GM12878 (cell line): ENCODE measurements at regions not wholly inside any gene's neighbourhood (a gene's known extent, or its start where the extent isn't known, plus 50 kb on each side); places are given as distances from the start of the nearest gene placed in this dataset.

ENCODE experiments used
- ATAC-seq: fragments of 200-7000 bp; cut with Tn5 transposase; 3 replicates; pipeline ENCODE4 v1.9.1; 2020; ENCODE audit warnings: mild to moderate bottlenecking, moderate library complexity
- BruUV-seq: library from RNA; stranded (reverse); fragments of 400-500 nt; replicated peaks from 2 replicates; lab custom pipeline; 2021; lab: Mats Ljungman, UMichigan
- CTCF ChIA-PET: fragments of 300-600 bp; sonication (Branson Sonifier 250); formaldehyde crosslinking; extraction: SDS; loops from one replicate; lab custom pipeline; 2021; ENCODE audit warnings: inconsistent platforms; lab: Yijun Ruan, JAX
- POLR2A ChIA-PET: fragments of 350-600 bp; formaldehyde crosslinking; extraction: SDS; loops from one replicate; lab custom pipeline; 2021; ENCODE audit warnings: inconsistent platforms; lab: Charles Lee
- RAD21 ChIA-PET: fragments of 300-600 bp; sonication (Branson Sonifier 250); formaldehyde crosslinking; loops from one replicate; lab custom pipeline; 2023; ENCODE audit warnings: antibody characterized with exemption; ENCODE audit not compliant: unreplicated experiment; lab: Charles Lee
- SMC1A ChIA-PET: fragments of 300-600 bp; sonication (Branson Sonifier 250); formaldehyde crosslinking; loops from one replicate; lab custom pipeline; 2023; ENCODE audit not compliant: unreplicated experiment, uncharacterized antibody; lab: Charles Lee
- DNase-seq: peaks from one replicate; pipeline ENCODE4 v3.0.0-alpha.2; 2011; ENCODE audit warnings: low read depth, low spot score
- FAIRE-seq: peaks from 3 replicates; lab custom pipeline; 2011; peaks lifted over from hg19 to GRCh38; lab: Jason Lieb, UNC
- H2AFZ ChIP-seq: 2 replicates; pipeline ENCODE4 v1.6.0; 2011; ENCODE audit warnings: low read depth, low read length, control low read depth; ENCODE audit not compliant: control insufficient read depth
- H3K27ac ChIP-seq: 2 replicates; pipeline ENCODE4 v1.5.1; 2011; ENCODE audit warnings: control low read depth; ENCODE audit not compliant: control insufficient read depth, insufficient read depth
- H3K27me3 ChIP-seq, 2 experiments: replicated peaks in 1 of 2; 2 replicates each; pipeline versions ENCODE4 v1.6.0 to v1.6.1; 2011; ENCODE audit warnings: low read length in 1 of 2; ENCODE audit not compliant: control insufficient read depth in 2 of 2, insufficient read depth in 2 of 2
- H3K36me3 ChIP-seq, 2 experiments: 2 replicates each; pipeline ENCODE4 v1.5.1; 2011; ENCODE audit warnings: low read length in 1 of 2; ENCODE audit not compliant: control insufficient read depth in 2 of 2, insufficient read depth in 2 of 2
- H3K4me1 ChIP-seq: 2 replicates; pipeline ENCODE4 v1.6.1; 2011; ENCODE audit warnings: mild to moderate bottlenecking, low read length, moderate library complexity, mixed read lengths; ENCODE audit not compliant: control insufficient read depth, insufficient read depth
- H3K4me2 ChIP-seq: 2 replicates; pipeline ENCODE4 v1.6.0; 2011; ENCODE audit warnings: control low read depth; ENCODE audit not compliant: control insufficient read depth, insufficient read depth
- H3K4me3 ChIP-seq: fragments of 200-600 bp; sonication (generic); 2 replicates; pipeline ENCODE4 v1.5.1; 2016
- H3K79me2 ChIP-seq: 2 replicates; pipeline ENCODE4 v1.6.0; 2011; ENCODE audit warnings: low read length; ENCODE audit not compliant: control insufficient read depth, insufficient read depth
- H3K9ac ChIP-seq: 2 replicates; pipeline ENCODE4 v1.8.0; 2011; ENCODE audit warnings: low read length, control low read depth, mixed read lengths; ENCODE audit not compliant: control insufficient read depth, insufficient read depth
- H3K9me3 ChIP-seq: replicated peaks from 3 replicates; pipeline ENCODE4 v1.5.1; 2011; ENCODE audit warnings: mild to moderate bottlenecking, low read length; ENCODE audit not compliant: control insufficient read depth, insufficient read depth
- H4K20me1 ChIP-seq: 2 replicates; pipeline ENCODE4 v1.6.0; 2011; ENCODE audit not compliant: control insufficient read depth, insufficient read depth
- JUNB ChIP-seq: IDR thresholded peaks from 2 replicates; pipeline ENCODE4 v1.6.1; 2016; ENCODE audit warnings: antibody characterized with exemption, mild to moderate bottlenecking
- MXI1 ChIP-seq: fragments of 150-350 bp; IDR thresholded peaks from 2 replicates; pipeline ENCODE4 v1.6.1; 2011; ENCODE audit warnings: low read depth, mild to moderate bottlenecking, inconsistent platforms, low read length, improper control_type of control experiment
- NFXL1 ChIP-seq: fragments of 450-650 bp; IDR thresholded peaks from 2 replicates; pipeline ENCODE4 v1.6.1; 2017; ENCODE audit warnings: antibody characterized with exemption, mild to moderate bottlenecking, borderline replicate concordance
- RBBP5 ChIP-seq: fragments of 200-600 bp; sonication (generic); conservative IDR thresholded peaks from 2 replicates; pipeline ENCODE4 v1.6.1; 2016
- TCF3 ChIP-seq: IDR thresholded peaks from 2 replicates; pipeline ENCODE4 v1.6.1; 2012; ENCODE audit warnings: low read depth, mild to moderate bottlenecking, low read length, borderline replicate concordance; ENCODE audit not compliant: insufficient read depth
- TCF7 ChIP-seq: IDR thresholded peaks from 2 replicates; pipeline ENCODE4 v1.6.1; 2014; ENCODE audit warnings: antibody characterized with exemption, borderline replicate concordance
- WGBS: methylation state at CpG from one replicate; pipeline ENCODE4 v1.1.6; 2016; ENCODE audit warnings: low lambda C conversion rate; ENCODE audit not compliant: insufficient replicate concordance, insufficient coverage; ENCODE audit errors: missing lambda C conversion rate; 5-methylcytosine and 5-hydroxymethylcytosine counted together
- in situ Hi-C: fragments of 300-500 bp; cut with MboI; formaldehyde crosslinking; loops from 9 replicates; pipeline ENCODE4 v1.14.3; 2018; ENCODE audit warnings: mixed read lengths
- intact Hi-C: fragments of 100-400 bp; cut with micrococcal nuclease; formaldehyde crosslinking; loops from one replicate; pipeline ENCODE4 v1.14.2; 2022; ENCODE audit not compliant: unreplicated experiment
- TF ChIP-seq, protein P1 (sequence below): IDR thresholded peaks from 2 replicates; pipeline ENCODE4 v1.6.1; 2011; ENCODE audit warnings: mild to moderate bottlenecking, low read depth, low read length, moderate library complexity; ENCODE audit not compliant: insufficient replicate concordance

DNA sequence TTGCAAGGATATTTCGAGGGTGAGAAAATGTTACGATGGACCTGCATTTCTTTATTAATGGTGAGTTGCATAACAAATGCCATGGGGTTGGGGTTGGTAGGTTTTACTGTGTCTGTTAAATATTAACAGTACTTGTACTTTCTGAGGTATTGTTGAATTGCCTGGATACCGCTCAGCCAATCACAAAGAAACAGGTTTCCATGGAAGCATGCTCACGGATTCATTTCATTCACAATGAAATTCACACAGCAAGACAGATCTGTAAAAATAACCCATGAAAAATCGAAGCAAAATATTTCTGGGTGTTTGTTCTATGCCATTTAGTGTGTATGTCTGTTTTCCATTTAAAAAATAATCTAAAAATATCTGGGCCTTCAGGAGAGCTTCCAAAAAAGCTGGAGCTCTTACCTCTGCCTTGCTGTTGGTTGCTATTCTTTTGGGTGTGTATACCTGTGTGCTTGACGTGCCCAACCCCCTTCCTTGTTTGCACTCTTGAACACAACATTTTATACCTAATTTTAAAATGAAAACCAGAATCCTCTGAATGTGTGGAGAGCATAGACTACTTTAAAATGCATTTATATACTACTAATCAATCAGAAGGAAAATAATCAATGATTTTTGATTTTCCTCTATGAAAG lies 479.8 kb upstream of the TBL1XR1 start:
- Histone ChIP-seq H3K4me3 (no peak overlapping the region), H3K4me2 (no peak overlapping the region), H4K20me1 (no peaks in the 10 kb centered on the region), H3K36me3 (no peaks in the 10 kb centered on the region), H3K9me3 (no peaks in the 10 kb centered on the region), H3K27me3 (no peaks in the 10 kb centered on the region), H3K27ac (no peak overlapping the region), H3K4me1 (no peaks in the 10 kb centered on the region), H3K79me2 (no peaks in the 10 kb centered on the region), H2AFZ (no peak overlapping the region), H3K9ac (no peak overlapping the region)
- no peak for FAIRE-seq
- POLR2A ChIA-PET = no interaction called here
- in situ Hi-C loops (no loop called here), intact Hi-C loops (loop anchor here (10.0 kb wide), 1 partner anchor 622 kb away; no protein-coding TSS in a partner anchor)
- SMC1A ChIA-PET = interaction anchor here (0.7 kb wide), 1 partner anchor 611 kb away, joined by 3 read pairs; no protein-coding TSS in a partner anchor
- no TSS peak for BruUV-seq
- no peak for TF ChIP-seq MXI1
- no peak for TF ChIP-seq TCF7
- no peak for TF ChIP-seq TCF3
- peak; percentile 29; the same call in 2 of the 3 replicates for ATAC-seq
- WGBS = 17% methylated on average over 6 of the region's 6 CpGs
- RAD21 ChIA-PET = no interaction called here
- no peak for DNase-seq
- CTCF ChIA-PET = no interaction called here

DNA sequence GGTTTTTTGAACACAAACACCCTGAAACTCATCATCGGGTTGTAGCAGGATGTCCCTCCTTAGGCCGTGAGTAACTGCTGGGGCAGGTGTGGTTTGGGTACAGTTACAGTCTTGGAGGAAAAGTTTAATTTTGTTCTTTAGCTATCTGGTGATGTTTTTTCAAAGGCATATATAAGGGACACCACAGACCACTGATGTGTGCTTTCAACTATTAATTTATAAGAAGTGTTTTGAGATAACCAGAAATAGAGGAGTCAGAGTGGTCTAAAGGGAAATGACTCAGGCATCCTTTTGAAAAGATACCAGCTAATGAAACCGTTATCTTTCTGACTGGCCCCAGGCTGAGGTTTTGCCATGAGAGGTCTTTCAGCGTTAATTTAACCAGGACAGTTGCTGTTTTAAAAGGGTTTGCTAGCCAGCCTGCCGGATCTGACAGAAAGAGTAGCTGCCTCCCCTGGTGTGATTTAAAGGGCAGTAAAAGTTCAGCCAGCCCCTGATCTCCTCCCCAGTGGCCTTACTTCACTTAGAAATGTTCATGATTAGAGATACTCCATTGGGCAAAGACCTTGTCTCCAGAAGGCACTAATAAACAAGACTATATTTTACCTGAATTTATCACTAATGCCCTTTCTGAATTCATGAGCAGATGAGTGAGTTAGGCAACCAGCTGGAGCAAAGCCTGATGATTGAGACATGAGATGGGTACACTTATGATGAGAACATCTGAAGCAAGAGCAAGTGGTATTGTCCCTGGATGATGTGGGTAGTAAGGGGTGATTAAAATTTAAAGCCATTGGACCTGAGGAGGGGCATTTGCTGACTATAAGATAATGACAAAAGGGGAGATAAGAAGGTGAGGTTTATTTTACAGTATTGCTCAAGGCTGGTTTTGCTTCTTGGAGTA lies 482.5 kb upstream of the TBL1XR1 start:
- TF ChIP-seq JUNB = 0 out of 2 replicates have a peak, but pooled peaks have one; percentile 6
- TF ChIP-seq, protein P1, sequence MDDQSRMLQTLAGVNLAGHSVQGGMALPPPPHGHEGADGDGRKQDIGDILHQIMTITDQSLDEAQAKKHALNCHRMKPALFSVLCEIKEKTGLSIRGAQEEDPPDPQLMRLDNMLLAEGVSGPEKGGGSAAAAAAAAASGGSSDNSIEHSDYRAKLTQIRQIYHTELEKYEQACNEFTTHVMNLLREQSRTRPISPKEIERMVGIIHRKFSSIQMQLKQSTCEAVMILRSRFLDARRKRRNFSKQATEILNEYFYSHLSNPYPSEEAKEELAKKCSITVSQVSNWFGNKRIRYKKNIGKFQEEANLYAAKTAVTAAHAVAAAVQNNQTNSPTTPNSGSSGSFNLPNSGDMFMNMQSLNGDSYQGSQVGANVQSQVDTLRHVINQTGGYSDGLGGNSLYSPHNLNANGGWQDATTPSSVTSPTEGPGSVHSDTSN = no peak
- TF ChIP-seq RBBP5 = no peak
- TF ChIP-seq NFXL1 = no peak
- TF ChIP-seq, all 136 proteins: peak for 1
- FAIRE-seq (no peak), DNase-seq (no peak), ATAC-seq (peak; percentile 87)
- Histone ChIP-seq H3K9ac (no peak overlapping the region), H4K20me1 (no peaks in the 10 kb centered on the region), H3K27ac (no peak overlapping the region), H3K4me1 (no peaks in the 10 kb centered on the region), H3K4me2 (no peak overlapping the region), H3K79me2 (no peaks in the 10 kb centered on the region), H3K27me3 (no peaks in the 10 kb centered on the region), H3K4me3 (no peak overlapping the region), H3K9me3 (no peaks in the 10 kb centered on the region), H3K36me3 (no peaks in the 10 kb centered on the region), H2AFZ (no peak overlapping the region)
- ChIA-PET CTCF (no interaction called here), POLR2A (no interaction called here), SMC1A (no interaction called here), RAD21 (no interaction called here)
- BruUV-seq = no TSS peak
- 2% methylated on average over 5 of the region's 5 CpGs for WGBS
- in situ Hi-C loops = no loop called here
- intact Hi-C loops = loop anchor here (10.0 kb wide), 1 partner anchor 625 kb away; no protein-coding TSS in a partner anchor
